H1 (cell line): ENCODE measurements at regions not wholly inside any gene's neighbourhood (a gene's known extent, or its start where the extent isn't known, plus 50 kb on each side); places are given as distances from the start of the nearest gene placed in this dataset.

Experiments
- GABPA ChIP-seq: IDR thresholded peaks from 2 replicates; pipeline ENCODE4 v1.6.1; 2011; ENCODE audit warnings: mild to moderate bottlenecking, low read length, moderate library complexity, borderline replicate concordance; ENCODE audit not compliant: insufficient read depth
- SIN3A ChIP-seq, 2 experiments: IDR thresholded peaks in 1 of 2; conservative IDR thresholded peaks in 1 of 2; 2 replicates each; pipeline ENCODE4 v1.6.1; 2011 to 2012; ENCODE audit warnings: low read length in 2 of 2, improper control_type of control experiment in 1 of 2, low read depth in 1 of 2, mild to moderate bottlenecking in 1 of 2
- SP1 ChIP-seq: IDR thresholded peaks from 2 replicates; pipeline ENCODE4 v1.6.1; 2011; ENCODE audit warnings: low read depth, low read length
- USF2 ChIP-seq: IDR thresholded peaks from 2 replicates; pipeline ENCODE4 v1.6.1; 2011; ENCODE audit warnings: low read length, improper control_type of control experiment

- TF ChIP-seq USF2 (no peak), GABPA (no peak), SP1 (no peak), SIN3A (conservative IDR thresholded peaks at IDR 0.05 in 1 of 2, IDR thresholded peaks at IDR 0.05 in 1 of 2; ENCODE audit: low read depth in 1 of 2, low read length in 2 of 2) (no peak)
- TF ChIP-seq, all 59 proteins: peak for 0
Measured at GRCh38 chr4:189237340-189237739, 703.3 kb upstream of the FRG1 start (continued).
